Esophagus muscularis mucosa (tissue), 4 donors: ENCODE measurements at regions not wholly inside any gene's neighbourhood (a gene's known extent, or its start where the extent isn't known, plus 50 kb on each side); places are given as distances from the start of the nearest gene placed in this dataset.

Experiments
- DNase-seq: peaks from one replicate; pipeline ENCODE4 v3.0.0-alpha.2; 2017; ENCODE audit errors: extremely low spot score
- H3K27ac ChIP-seq, 4 donors: fragments of 200-600 bp; sonication (generic); replicated peaks in 1 of 4; 1 replicate in 3 of 4; 2 replicates in 1 of 4; pipeline ENCODE4 v1.5.1; 2016 to 2019; ENCODE audit warnings: mild to moderate bottlenecking in 1 of 4
- H3K27me3 ChIP-seq, 4 donors: fragments of 200-600 bp; sonication (generic); one replicate each; pipeline versions ENCODE4 v1.5.1 to v1.6.0; 2016 to 2019
- H3K36me3 ChIP-seq, 4 donors: fragments of 200-600 bp; sonication (generic); one replicate each; pipeline ENCODE4 v1.5.1; 2016 to 2019
- H3K4me1 ChIP-seq, 4 donors: fragments of 200-600 bp; sonication (generic); one replicate each; pipeline ENCODE4 v1.5.1; 2016 to 2019
- H3K4me3 ChIP-seq, 4 donors: fragments of 200-600 bp; sonication (generic); 1 replicate in 2 of 4; 2 replicates in 2 of 4; pipeline ENCODE4 v1.5.1; 2016 to 2019; ENCODE audit warnings: mild to moderate bottlenecking in 4 of 4, moderate library complexity in 1 of 4
- H3K9me3 ChIP-seq, 4 donors: fragments of 200-600 bp; sonication (generic); 1 replicate in 3 of 4; 2 replicates in 1 of 4; pipeline ENCODE4 v1.5.1; 2016 to 2019
- EP300 ChIP-seq: sonication (generic); formaldehyde crosslinking; IDR thresholded peaks from one replicate; pipeline ENCODE4 v1.6.1; 2017; ENCODE audit warnings: antibody characterized with exemption
- POLR2A ChIP-seq: fragments of 450-650 bp; IDR thresholded peaks from one replicate; pipeline ENCODE4 v1.6.1; 2017; ENCODE audit warnings: antibody characterized with exemption, moderate library complexity, mild to moderate bottlenecking, low read depth
- POLR2AphosphoS5 ChIP-seq, 2 donors: sonication (generic); formaldehyde crosslinking; IDR thresholded peaks; one replicate each; pipeline ENCODE4 v1.6.1; 2017; ENCODE audit warnings: antibody characterized with exemption in 2 of 2
- WGBS: methylation state at CpG from one replicate; pipeline ENCODE4 v1.1.5; 2018; 5-methylcytosine and 5-hydroxymethylcytosine counted together
- intact Hi-C: fragments of 100-400 bp; cut with DNase I; formaldehyde crosslinking; loops from one replicate; pipeline ENCODE4 v1.15.1; 2023
- TF ChIP-seq, protein P1 (sequence below), 3 experiments: fragments of 200-600 bp in 2 of 3; fragments of 450-650 bp in 1 of 3; sonication (generic) in 2 of 3; IDR thresholded peaks; one replicate each; pipeline ENCODE4 v1.5.1; 2017 to 2019; ENCODE audit warnings: antibody characterized with exemption in 3 of 3, mild to moderate bottlenecking in 2 of 3, moderate library complexity in 1 of 3

DNA sequence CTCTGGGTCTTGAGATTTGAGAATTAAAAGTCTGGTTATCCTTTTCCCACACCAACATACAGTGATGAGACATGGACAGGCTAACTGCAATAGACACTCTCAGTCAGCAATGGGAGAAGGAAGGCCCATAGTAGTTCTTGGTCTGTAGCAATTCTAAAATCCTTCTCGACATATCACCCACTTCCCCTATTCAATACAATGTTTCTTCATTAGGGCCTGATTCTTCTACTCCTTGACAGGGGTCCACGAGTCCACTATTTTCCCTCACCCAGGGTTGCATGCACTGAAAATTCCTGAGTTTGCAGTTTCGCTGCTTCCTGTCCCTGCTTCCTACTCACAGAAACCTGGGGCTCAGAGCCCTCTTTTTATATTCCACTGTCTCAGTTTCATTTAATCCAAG lies 402.8 kb downstream of the MAT2B start:
- intact Hi-C loops: no loop called here
- no peak overlapping the region for H3K27ac ChIP-seq
- H3K4me1 ChIP-seq: no peaks in the 10 kb centered on the region
- H3K9me3 ChIP-seq: no peaks in the 10 kb centered on the region
- no peak for DNase-seq
- no peaks in the 10 kb centered on the region for H3K36me3 ChIP-seq
- WGBS: 52% methylated on average over 3 of the region's 3 CpGs
- H3K4me3 ChIP-seq: no peak overlapping the region
- TF ChIP-seq POLR2A (no peak), POLR2AphosphoS5 (IDR thresholded peaks at IDR 0.05) (no peak), EP300 (no peak)
- TF ChIP-seq, protein P1, sequence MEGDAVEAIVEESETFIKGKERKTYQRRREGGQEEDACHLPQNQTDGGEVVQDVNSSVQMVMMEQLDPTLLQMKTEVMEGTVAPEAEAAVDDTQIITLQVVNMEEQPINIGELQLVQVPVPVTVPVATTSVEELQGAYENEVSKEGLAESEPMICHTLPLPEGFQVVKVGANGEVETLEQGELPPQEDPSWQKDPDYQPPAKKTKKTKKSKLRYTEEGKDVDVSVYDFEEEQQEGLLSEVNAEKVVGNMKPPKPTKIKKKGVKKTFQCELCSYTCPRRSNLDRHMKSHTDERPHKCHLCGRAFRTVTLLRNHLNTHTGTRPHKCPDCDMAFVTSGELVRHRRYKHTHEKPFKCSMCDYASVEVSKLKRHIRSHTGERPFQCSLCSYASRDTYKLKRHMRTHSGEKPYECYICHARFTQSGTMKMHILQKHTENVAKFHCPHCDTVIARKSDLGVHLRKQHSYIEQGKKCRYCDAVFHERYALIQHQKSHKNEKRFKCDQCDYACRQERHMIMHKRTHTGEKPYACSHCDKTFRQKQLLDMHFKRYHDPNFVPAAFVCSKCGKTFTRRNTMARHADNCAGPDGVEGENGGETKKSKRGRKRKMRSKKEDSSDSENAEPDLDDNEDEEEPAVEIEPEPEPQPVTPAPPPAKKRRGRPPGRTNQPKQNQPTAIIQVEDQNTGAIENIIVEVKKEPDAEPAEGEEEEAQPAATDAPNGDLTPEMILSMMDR (IDR thresholded peaks at IDR 0.05): no peak
- H3K27me3 ChIP-seq: no peaks in the 10 kb centered on the region

DNA sequence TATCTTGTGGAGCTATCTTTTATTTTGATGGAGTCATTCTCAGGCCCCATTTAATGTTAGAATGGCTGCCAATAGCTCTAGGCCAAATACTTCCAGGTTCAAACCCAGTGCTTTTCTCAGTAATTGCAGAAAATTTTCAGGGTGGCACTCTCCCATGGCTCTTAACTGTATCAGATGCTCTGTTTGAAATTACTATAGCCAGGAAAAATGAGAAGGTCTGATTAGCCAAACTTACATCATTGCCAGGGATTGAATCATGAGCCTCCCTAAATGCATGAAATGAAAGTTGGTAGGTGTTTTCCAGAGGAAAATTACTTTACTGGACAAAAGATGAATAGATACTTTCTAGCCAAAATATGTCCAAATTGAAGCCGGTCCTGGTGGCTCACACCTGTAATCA lies 404.8 kb downstream of the MAT2B start:
- no peak overlapping the region for H3K4me3 ChIP-seq
- DNase-seq: no peak
- intact Hi-C loops: no loop called here
- TF ChIP-seq POLR2A: no peak
- no peak for TF ChIP-seq EP300
- TF ChIP-seq POLR2AphosphoS5 (IDR thresholded peaks at IDR 0.05): no peak
- TF ChIP-seq, protein P1 (IDR thresholded peaks at IDR 0.05): no peak
- H3K9me3 ChIP-seq: no peaks in the 10 kb centered on the region
- no peaks in the 10 kb centered on the region for H3K36me3 ChIP-seq
- no peaks in the 10 kb centered on the region for H3K27me3 ChIP-seq
- H3K4me1 ChIP-seq: no peaks in the 10 kb centered on the region
- WGBS: 71% methylated on average over 1 of the region's 1 CpG
- H3K27ac ChIP-seq: no peak overlapping the region

DNA sequence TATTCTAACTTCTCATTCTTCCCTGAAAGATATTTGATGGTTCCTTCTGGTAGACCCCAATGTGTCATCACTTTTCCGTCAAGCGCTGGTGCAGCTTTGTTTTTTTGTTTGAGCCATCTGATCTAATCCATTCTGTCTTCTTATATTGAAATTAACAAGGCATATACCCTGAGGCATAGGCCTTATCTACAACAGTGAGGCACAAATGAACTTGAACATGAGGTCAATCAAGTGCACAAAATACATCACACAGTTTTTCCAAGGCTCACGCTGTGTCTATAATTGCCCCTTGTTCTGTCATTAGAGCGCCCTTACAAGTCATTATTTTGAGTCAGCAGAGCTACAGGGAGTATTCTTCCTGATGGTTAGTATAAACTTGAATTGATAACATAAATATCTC lies 406.6 kb downstream of the MAT2B start:
- 83% methylated on average over 4 of the region's 4 CpGs for WGBS
- no peaks in the 10 kb centered on the region for H3K9me3 ChIP-seq
- no peaks in the 10 kb centered on the region for H3K36me3 ChIP-seq
- TF ChIP-seq POLR2A (no peak), POLR2AphosphoS5 (IDR thresholded peaks at IDR 0.05) (no peak), EP300 (no peak)
- TF ChIP-seq, protein P1 (IDR thresholded peaks at IDR 0.05): no peak
- H3K27ac ChIP-seq: no peak overlapping the region
- no peak for DNase-seq
- no peak overlapping the region for H3K4me3 ChIP-seq
- no peaks in the 10 kb centered on the region for H3K4me1 ChIP-seq
- intact Hi-C loops: no loop called here
- no peaks in the 10 kb centered on the region for H3K27me3 ChIP-seq

DNA sequence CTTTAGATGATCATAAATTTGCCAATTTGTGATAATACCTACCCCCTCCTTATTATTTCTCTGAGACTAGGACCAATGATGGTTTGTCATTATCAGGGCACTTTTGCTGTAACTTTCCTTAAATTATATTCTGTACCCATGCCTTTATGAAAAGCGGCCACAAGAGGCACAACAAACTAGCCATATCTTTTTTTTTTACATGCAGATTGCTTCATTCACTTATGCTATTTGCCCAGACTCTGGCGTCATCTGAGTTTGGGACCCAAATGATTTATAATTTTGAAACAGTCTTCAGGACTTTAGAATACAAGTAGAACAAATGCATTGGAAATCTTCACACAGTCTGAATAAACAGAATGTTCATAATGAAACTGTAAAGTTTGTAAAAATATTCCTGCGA lies 408.1 kb downstream of the MAT2B start:
- 85% methylated on average over 3 of the region's 3 CpGs for whole genome bisulfite sequencing
- no peaks in the 10 kb centered on the region for H3K27me3 ChIP-seq
- TF ChIP-seq POLR2AphosphoS5 (IDR thresholded peaks at IDR 0.05): no peak
- TF ChIP-seq EP300: no peak
- TF ChIP-seq POLR2A: no peak
- TF ChIP-seq, protein P1 (IDR thresholded peaks at IDR 0.05): no peak
- no peaks in the 10 kb centered on the region for H3K9me3 ChIP-seq
- intact Hi-C loops: no loop called here
- DNase-seq: no peak
- no peak overlapping the region for H3K27ac ChIP-seq
- no peak overlapping the region for H3K4me3 ChIP-seq
- H3K4me1 ChIP-seq: no peaks in the 10 kb centered on the region
- no peaks in the 10 kb centered on the region for H3K36me3 ChIP-seq

DNA sequence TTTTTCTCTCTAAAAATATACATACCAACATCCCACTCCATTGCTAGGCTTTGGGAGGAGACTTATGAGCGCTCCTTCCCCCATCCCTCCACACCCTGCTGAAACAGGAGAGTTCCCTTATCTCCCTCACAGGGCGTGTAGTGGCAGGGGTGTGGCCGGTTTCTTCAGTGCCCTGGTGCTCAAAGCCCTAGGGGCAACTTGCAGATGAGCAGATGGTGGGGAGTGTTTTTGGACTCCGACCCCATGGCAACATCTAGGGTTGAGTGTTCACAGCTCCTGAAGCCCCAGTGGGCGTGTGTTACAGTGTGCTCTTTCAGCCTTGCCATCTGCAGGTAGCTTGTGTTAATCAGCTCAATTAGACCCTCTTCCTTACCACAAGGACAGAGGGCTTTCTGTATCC lies 409.5 kb downstream of the MAT2B start:
- Histone ChIP-seq H3K4me1 (no peaks in the 10 kb centered on the region), H3K4me3 (no peak overlapping the region), H3K36me3 (no peaks in the 10 kb centered on the region), H3K27me3 (no peaks in the 10 kb centered on the region), H3K9me3 (no peaks in the 10 kb centered on the region), H3K27ac (no peak overlapping the region)
- no peak for DNase-seq
- intact Hi-C loops: no loop called here
- 77% methylated on average over 4 of the region's 5 CpGs for WGBS
- TF ChIP-seq, protein P1 (IDR thresholded peaks at IDR 0.05): no peak
- no peak for TF ChIP-seq POLR2A
- no peak for TF ChIP-seq EP300
- TF ChIP-seq POLR2AphosphoS5 (IDR thresholded peaks at IDR 0.05): no peak
